ENCODE measurements at regions not wholly inside any gene's neighbourhood (a gene's known extent, or its start where the extent isn't known, plus 50 kb on each side); places are given as distances from the start of the nearest gene placed in this dataset.

- Histone ChIP-seq H3K9ac (ENCODE audit: low read length) (no peak overlapping the region), H3K4me1 (ENCODE audit: low read length) (no peaks in the 10 kb centered on the region), H3K9me3 (ENCODE audit: low read length) (no peaks in the 10 kb centered on the region), H3K27ac (ENCODE audit: low read length) (no peak overlapping the region), H4K20me1 (ENCODE audit: insufficient read depth, low read depth, low read length) (no peaks in the 10 kb centered on the region), H3K9me2 (replicated peaks; ENCODE audit: insufficient read depth, low read length) (no peaks in the 10 kb centered on the region), H3K36me3 (ENCODE audit: insufficient read depth, low read length) (no peaks in the 10 kb centered on the region), H3K27me3 (ENCODE audit: low read length) (no peaks in the 10 kb centered on the region), H3K4me3 (ENCODE audit: low read length) (no peak overlapping the region), H3K4me2 (ENCODE audit: low read depth, low read length, poor library complexity, severe bottlenecking) (no peak overlapping the region), H2AFZ (ENCODE audit: low read length) (no peak overlapping the region), H3K79me2 (ENCODE audit: low read length) (no peaks in the 10 kb centered on the region)
- DNase-seq = no peak
These were observed 195.9 kb downstream of the TENT5A start for GRCh38 chr6:81556551-81556950.

DNA sequence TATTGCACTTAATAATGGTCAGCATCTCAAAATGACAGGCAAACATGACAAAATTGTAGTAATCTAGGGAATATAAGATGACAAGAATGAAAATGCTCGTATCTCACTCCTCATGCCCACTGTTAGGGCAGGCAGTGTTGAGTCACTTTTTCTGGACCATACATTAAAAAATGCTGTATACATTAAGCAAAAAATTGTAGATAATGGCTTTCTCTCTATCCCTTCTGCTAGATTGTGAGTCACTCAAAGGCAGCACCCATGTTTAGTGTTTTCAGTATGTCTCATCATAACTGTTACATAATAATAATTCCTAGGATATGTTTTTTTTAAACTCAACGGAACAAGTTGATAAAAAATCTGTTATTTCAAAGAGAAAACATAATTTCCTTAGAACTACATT lies 199.3 kb downstream of the TENT5A start:
- Histone ChIP-seq H3K36me3 (ENCODE audit: insufficient read depth, low read length) (no peaks in the 10 kb centered on the region), H4K20me1 (ENCODE audit: insufficient read depth, low read depth, low read length) (no peaks in the 10 kb centered on the region), H3K27ac (ENCODE audit: low read length) (no peak overlapping the region), H3K4me3 (ENCODE audit: low read length) (no peak overlapping the region), H2AFZ (ENCODE audit: low read length) (no peak overlapping the region), H3K79me2 (ENCODE audit: low read length) (no peaks in the 10 kb centered on the region), H3K9ac (ENCODE audit: low read length) (no peak overlapping the region), H3K9me2 (replicated peaks; ENCODE audit: insufficient read depth, low read length) (no peaks in the 10 kb centered on the region), H3K27me3 (ENCODE audit: low read length) (no peaks in the 10 kb centered on the region), H3K9me3 (ENCODE audit: low read length) (no peaks in the 10 kb centered on the region), H3K4me1 (ENCODE audit: low read length) (no peaks in the 10 kb centered on the region), H3K4me2 (ENCODE audit: low read depth, low read length, poor library complexity, severe bottlenecking) (no peak overlapping the region)
- no peak for DNase-seq

- Histone ChIP-seq H3K9me2 (replicated peaks; ENCODE audit: insufficient read depth, low read length) (no peaks in the 10 kb centered on the region), H3K9me3 (ENCODE audit: low read length) (no peaks in the 10 kb centered on the region), H3K79me2 (ENCODE audit: low read length) (no peaks in the 10 kb centered on the region), H3K9ac (ENCODE audit: low read length) (no peak overlapping the region), H2AFZ (ENCODE audit: low read length) (no peak overlapping the region), H3K4me1 (ENCODE audit: low read length) (no peaks in the 10 kb centered on the region), H4K20me1 (ENCODE audit: insufficient read depth, low read depth, low read length) (no peaks in the 10 kb centered on the region), H3K4me3 (ENCODE audit: low read length) (no peak overlapping the region), H3K4me2 (ENCODE audit: low read depth, low read length, poor library complexity, severe bottlenecking) (no peak overlapping the region), H3K36me3 (ENCODE audit: insufficient read depth, low read length) (no peaks in the 10 kb centered on the region), H3K27ac (ENCODE audit: low read length) (no peak overlapping the region), H3K27me3 (ENCODE audit: low read length) (no peaks in the 10 kb centered on the region)
- DNase-seq = no peak
These were observed 199.8 kb downstream of the TENT5A start for GRCh38 chr6:81552644-81553043.

- no peak overlapping the region for H2AFZ ChIP-seq (ENCODE audit: low read length)
- no peaks in the 10 kb centered on the region for H3K9me3 ChIP-seq (ENCODE audit: low read length)
- H3K4me3 ChIP-seq (ENCODE audit: low read length) = no peak overlapping the region
- no peaks in the 10 kb centered on the region for H3K27me3 ChIP-seq (ENCODE audit: low read length)
- no peaks in the 10 kb centered on the region for H3K79me2 ChIP-seq (ENCODE audit: low read length)
- H3K27ac ChIP-seq (ENCODE audit: low read length) = no peak overlapping the region
- no peak for DNase-seq
- H3K36me3 ChIP-seq (ENCODE audit: insufficient read depth, low read length) = no peaks in the 10 kb centered on the region
- H4K20me1 ChIP-seq (ENCODE audit: insufficient read depth, low read depth, low read length) = no peaks in the 10 kb centered on the region
- no peak overlapping the region for H3K9ac ChIP-seq (ENCODE audit: low read length)
- no peak overlapping the region for H3K4me2 ChIP-seq (ENCODE audit: low read depth, low read length, poor library complexity, severe bottlenecking)
- H3K9me2 ChIP-seq (replicated peaks; ENCODE audit: insufficient read depth, low read length) = no peaks in the 10 kb centered on the region
- H3K4me1 ChIP-seq (ENCODE audit: low read length) = no peaks in the 10 kb centered on the region
These were observed 205.3 kb downstream of the TENT5A start for GRCh38 chr6:81547149-81547548.

GRCh38 chr6:81534934-81535465 lies 217.5 kb downstream of the TENT5A start:
- H3K36me3 ChIP-seq (ENCODE audit: insufficient read depth, low read length) = no peaks in the 10 kb centered on the region
- H3K9me2 ChIP-seq (replicated peaks; ENCODE audit: insufficient read depth, low read length) = no peaks in the 10 kb centered on the region
- no peak overlapping the region for H3K4me3 ChIP-seq (ENCODE audit: low read length)
- no peak for DNase-seq
- H3K27me3 ChIP-seq (ENCODE audit: low read length) = no peaks in the 10 kb centered on the region
- no peaks in the 10 kb centered on the region for H3K79me2 ChIP-seq (ENCODE audit: low read length)
- H2AFZ ChIP-seq (ENCODE audit: low read length) = no peak overlapping the region
- no peak overlapping the region for H3K4me2 ChIP-seq (ENCODE audit: low read depth, low read length, poor library complexity, severe bottlenecking)
- no peaks in the 10 kb centered on the region for H4K20me1 ChIP-seq (ENCODE audit: insufficient read depth, low read depth, low read length)
- H3K27ac ChIP-seq (ENCODE audit: low read length) = no peak overlapping the region
- no peak overlapping the region for H3K9ac ChIP-seq (ENCODE audit: low read length)
- no peaks in the 10 kb centered on the region; the same call in 1 of the 2 replicates for H3K9me3 ChIP-seq (ENCODE audit: low read length)
- H3K4me1 ChIP-seq (ENCODE audit: low read length) = no peaks in the 10 kb centered on the region

DNA sequence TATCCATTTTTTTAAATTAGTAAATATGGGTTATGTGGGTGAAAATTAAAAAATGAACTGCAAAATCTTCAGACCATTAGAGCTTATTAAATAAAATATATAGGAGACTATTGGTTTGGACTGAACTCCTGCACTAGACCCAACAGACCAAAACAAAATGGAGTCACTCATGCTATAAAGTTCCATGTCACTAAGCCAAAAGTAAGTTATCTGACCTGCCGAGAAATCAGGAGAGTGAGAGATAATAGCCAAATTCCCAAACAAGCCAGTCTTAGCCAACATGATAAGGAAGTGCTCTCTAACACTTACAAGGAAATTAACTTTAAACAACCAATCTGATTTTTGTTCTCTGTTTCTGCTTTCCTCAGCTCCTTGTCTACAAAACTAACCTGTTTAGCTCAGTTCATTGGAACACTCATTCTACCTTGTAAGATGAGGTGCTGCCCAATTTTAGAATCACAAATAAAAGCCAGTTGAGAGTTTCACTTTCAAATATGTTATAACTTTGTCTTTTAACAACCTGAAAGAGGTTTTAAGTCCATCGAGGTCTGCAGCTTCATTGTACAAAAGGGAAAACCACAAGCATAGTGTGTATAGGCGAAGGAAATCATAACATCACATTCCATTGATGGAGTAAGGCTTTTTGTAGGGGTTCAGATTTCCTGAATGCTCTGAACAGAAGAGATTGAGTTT lies 220.5 kb downstream of the TENT5A start:
- Histone ChIP-seq H2AFZ (ENCODE audit: low read length) (no peak overlapping the region), H3K79me2 (ENCODE audit: low read length) (no peaks in the 10 kb centered on the region), H3K4me1 (ENCODE audit: low read length) (no peaks in the 10 kb centered on the region), H4K20me1 (ENCODE audit: insufficient read depth, low read depth, low read length) (no peaks in the 10 kb centered on the region), H3K27ac (ENCODE audit: low read length) (no peak overlapping the region), H3K9me3 (ENCODE audit: low read length) (no peaks in the 10 kb centered on the region; the same call in 1 of the 2 replicates), H3K4me2 (ENCODE audit: low read depth, low read length, poor library complexity, severe bottlenecking) (no peak overlapping the region), H3K9ac (ENCODE audit: low read length) (no peak overlapping the region), H3K36me3 (ENCODE audit: insufficient read depth, low read length) (no peaks in the 10 kb centered on the region), H3K4me3 (ENCODE audit: low read length) (no peak overlapping the region), H3K9me2 (replicated peaks; ENCODE audit: insufficient read depth, low read length) (no peaks in the 10 kb centered on the region), H3K27me3 (ENCODE audit: low read length) (no peaks in the 10 kb centered on the region)
- no peak for DNase-seq

DNA sequence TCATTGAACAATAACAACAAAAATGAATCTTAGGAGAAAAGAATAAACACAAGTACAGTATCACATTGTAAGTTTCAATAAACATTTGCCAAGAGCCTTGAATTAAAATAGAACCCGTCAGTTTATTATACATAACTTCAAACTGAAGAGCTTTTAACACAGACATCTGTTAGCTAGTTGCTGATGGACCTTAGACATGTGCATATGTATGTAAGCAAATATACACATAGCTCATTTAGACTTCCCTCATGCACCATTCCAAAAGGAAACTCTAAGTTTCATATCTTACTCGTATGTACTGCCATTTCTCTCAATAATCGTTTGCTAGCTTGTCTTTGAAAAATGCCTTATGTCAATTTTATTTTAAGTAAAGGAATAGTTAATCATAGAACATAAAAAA lies 235.0 kb downstream of the TENT5A start:
- no peak for DNase-seq

DNA sequence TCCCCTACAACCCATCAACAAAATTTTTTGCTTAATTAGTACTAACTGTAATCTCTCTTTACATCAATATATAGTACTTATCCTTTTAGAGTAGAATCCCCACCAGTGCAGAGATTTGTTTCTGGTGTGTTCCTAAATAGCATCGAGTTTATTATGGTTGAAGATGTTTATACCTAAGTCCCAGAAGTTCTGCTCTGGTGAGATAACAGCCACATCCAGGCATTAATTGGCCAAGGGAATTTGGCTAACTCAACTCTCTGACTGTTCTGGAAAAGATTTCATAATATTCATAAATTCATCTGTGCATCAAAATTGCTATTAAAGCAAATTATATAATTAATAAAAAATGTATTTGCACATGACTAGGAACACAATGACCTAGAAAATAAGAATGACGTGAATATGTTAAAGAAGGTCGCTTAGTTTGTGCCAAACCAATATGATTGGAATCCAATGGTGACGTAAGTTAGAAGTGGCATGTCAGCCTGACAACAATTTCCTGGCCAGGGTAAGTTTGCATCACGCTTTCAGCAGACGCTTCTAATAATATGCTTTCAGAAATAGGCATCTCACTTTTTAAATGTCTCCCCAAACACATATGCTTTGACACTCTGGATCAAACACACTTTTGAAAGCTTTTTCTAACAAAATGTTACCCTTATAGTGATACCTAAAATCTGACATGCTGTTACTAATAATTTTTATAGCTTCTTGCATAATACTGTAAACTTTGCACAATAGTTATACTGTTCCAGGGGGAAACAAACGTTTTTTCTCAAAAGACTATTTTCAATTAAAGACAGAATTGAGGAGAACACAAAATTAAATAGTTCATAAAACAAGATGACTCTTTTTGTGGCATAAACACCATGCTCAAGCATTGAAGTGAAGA lies 236.7 kb downstream of the TENT5A start:
- H3K9ac ChIP-seq (ENCODE audit: low read length) = no peak overlapping the region
- no peaks in the 10 kb centered on the region for H3K79me2 ChIP-seq (ENCODE audit: low read length)
- no peaks in the 10 kb centered on the region for H3K4me1 ChIP-seq (ENCODE audit: low read length)
- H3K36me3 ChIP-seq (ENCODE audit: insufficient read depth, low read length) = no peaks in the 10 kb centered on the region
- H3K4me3 ChIP-seq (ENCODE audit: low read length) = no peak overlapping the region
- H3K9me2 ChIP-seq (replicated peaks; ENCODE audit: insufficient read depth, low read length) = no peaks in the 10 kb centered on the region
- no peak overlapping the region for H3K4me2 ChIP-seq (ENCODE audit: low read depth, low read length, poor library complexity, severe bottlenecking)
- no peaks in the 10 kb centered on the region for H4K20me1 ChIP-seq (ENCODE audit: insufficient read depth, low read depth, low read length)
- H3K27me3 ChIP-seq (ENCODE audit: low read length) = no peaks in the 10 kb centered on the region
- 0 out of 2 replicates have a peak, but pooled peaks cover 2% of the 10 kb centered on the region for H3K9me3 ChIP-seq (ENCODE audit: low read length)
- no peak overlapping the region for H3K27ac ChIP-seq (ENCODE audit: low read length)
- no peak overlapping the region for H2AFZ ChIP-seq (ENCODE audit: low read length)
- no peak for DNase-seq

More for the DNA sequence above, 235.0 kb downstream of the TENT5A start:
- H3K9ac ChIP-seq (ENCODE audit: low read length) = no peak overlapping the region
- no peaks in the 10 kb centered on the region for H4K20me1 ChIP-seq (ENCODE audit: insufficient read depth, low read depth, low read length)
- no peak overlapping the region for H3K27ac ChIP-seq (ENCODE audit: low read length)
- H3K9me3 ChIP-seq (ENCODE audit: low read length) = no peaks in the 10 kb centered on the region
- no peaks in the 10 kb centered on the region for H3K27me3 ChIP-seq (ENCODE audit: low read length)
- no peak overlapping the region for H3K4me3 ChIP-seq (ENCODE audit: low read length)
- H2AFZ ChIP-seq (ENCODE audit: low read length) = no peak overlapping the region
- no peaks in the 10 kb centered on the region for H3K4me1 ChIP-seq (ENCODE audit: low read length)
- no peaks in the 10 kb centered on the region for H3K9me2 ChIP-seq (replicated peaks; ENCODE audit: insufficient read depth, low read length)
- H3K4me2 ChIP-seq (ENCODE audit: low read depth, low read length, poor library complexity, severe bottlenecking) = no peak overlapping the region
- H3K79me2 ChIP-seq (ENCODE audit: low read length) = no peaks in the 10 kb centered on the region
- no peaks in the 10 kb centered on the region for H3K36me3 ChIP-seq (ENCODE audit: insufficient read depth, low read length)

Measured in Karpas-422 (cell line).